ENCODE measurements at regions not wholly inside any gene's neighbourhood (a gene's known extent, or its start where the extent isn't known, plus 50 kb on each side); places are given as distances from the start of the nearest gene placed in this dataset.

DNA sequence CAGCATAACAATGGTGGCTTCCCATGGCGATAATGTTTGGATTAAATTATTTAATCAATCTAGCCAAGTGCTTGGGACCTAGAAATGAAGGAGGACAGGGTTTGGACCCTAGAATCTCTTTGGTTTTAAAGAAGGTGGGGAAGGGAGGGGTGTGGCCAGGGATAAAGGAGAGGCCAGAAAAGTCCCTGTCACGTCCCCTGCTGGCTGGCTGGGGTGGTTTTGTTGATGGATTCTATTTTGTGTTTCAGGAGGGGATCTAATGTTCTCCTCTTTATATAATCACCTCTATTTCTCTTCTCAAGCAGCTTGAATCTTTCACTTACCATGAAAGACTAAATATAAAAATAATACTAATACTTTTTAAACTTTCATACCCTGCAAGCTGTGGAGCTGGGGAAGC, 52.6 kb upstream of the GALR1 start:
- ChIA-PET POLR2A (no interaction called here), CTCF (no interaction called here)
- ATAC-seq = no peak
- Histone ChIP-seq H3K27ac (ENCODE audit: low read length) (no peak overlapping the region), H3K9me3 (ENCODE audit: control insufficient read depth, insufficient read depth, low read depth, low read length) (no peaks in the 10 kb centered on the region), H3K4me3 (ENCODE audit: low read depth in 2 of 2, low read length in 2 of 2) (no peak overlapping the region), H3K4me1 (ENCODE audit: control insufficient read depth, insufficient read depth, low read length) (no peaks in the 10 kb centered on the region), H3K36me3 (ENCODE audit: control insufficient read depth, insufficient read depth, low read length) (no peaks in the 10 kb centered on the region), H3K27me3 (ENCODE audit: control insufficient read depth, insufficient read depth, low read length) (no peaks in the 10 kb centered on the region)
- intact Hi-C loops (cut with micrococcal nuclease; ENCODE audit: unreplicated experiment) (no loop called here), in situ Hi-C loops (cut with HindIII; ENCODE audit: low pct_unique_long_range_greater_than_20kb, low sequenced_read_pairs) (no loop called here)
- DNase-seq (ENCODE audit: low read depth, low spot score) = no peak
- no peak for TF ChIP-seq POLR2AphosphoS5 (IDR thresholded peaks at IDR 0.05; ENCODE audit: low read depth, low read length)
- TF ChIP-seq TCF7L2 (IDR thresholded peaks at IDR 0.05; ENCODE audit: low read depth, low read length) = no peak
- TF ChIP-seq, protein P1, sequence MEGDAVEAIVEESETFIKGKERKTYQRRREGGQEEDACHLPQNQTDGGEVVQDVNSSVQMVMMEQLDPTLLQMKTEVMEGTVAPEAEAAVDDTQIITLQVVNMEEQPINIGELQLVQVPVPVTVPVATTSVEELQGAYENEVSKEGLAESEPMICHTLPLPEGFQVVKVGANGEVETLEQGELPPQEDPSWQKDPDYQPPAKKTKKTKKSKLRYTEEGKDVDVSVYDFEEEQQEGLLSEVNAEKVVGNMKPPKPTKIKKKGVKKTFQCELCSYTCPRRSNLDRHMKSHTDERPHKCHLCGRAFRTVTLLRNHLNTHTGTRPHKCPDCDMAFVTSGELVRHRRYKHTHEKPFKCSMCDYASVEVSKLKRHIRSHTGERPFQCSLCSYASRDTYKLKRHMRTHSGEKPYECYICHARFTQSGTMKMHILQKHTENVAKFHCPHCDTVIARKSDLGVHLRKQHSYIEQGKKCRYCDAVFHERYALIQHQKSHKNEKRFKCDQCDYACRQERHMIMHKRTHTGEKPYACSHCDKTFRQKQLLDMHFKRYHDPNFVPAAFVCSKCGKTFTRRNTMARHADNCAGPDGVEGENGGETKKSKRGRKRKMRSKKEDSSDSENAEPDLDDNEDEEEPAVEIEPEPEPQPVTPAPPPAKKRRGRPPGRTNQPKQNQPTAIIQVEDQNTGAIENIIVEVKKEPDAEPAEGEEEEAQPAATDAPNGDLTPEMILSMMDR (IDR thresholded peaks at IDR 0.05) = no peak
- no peak for TF ChIP-seq SIN3A (IDR thresholded peaks at IDR 0.05; ENCODE audit: borderline replicate concordance, insufficient read depth, low read depth, low read length)
- TF ChIP-seq, protein P2, sequence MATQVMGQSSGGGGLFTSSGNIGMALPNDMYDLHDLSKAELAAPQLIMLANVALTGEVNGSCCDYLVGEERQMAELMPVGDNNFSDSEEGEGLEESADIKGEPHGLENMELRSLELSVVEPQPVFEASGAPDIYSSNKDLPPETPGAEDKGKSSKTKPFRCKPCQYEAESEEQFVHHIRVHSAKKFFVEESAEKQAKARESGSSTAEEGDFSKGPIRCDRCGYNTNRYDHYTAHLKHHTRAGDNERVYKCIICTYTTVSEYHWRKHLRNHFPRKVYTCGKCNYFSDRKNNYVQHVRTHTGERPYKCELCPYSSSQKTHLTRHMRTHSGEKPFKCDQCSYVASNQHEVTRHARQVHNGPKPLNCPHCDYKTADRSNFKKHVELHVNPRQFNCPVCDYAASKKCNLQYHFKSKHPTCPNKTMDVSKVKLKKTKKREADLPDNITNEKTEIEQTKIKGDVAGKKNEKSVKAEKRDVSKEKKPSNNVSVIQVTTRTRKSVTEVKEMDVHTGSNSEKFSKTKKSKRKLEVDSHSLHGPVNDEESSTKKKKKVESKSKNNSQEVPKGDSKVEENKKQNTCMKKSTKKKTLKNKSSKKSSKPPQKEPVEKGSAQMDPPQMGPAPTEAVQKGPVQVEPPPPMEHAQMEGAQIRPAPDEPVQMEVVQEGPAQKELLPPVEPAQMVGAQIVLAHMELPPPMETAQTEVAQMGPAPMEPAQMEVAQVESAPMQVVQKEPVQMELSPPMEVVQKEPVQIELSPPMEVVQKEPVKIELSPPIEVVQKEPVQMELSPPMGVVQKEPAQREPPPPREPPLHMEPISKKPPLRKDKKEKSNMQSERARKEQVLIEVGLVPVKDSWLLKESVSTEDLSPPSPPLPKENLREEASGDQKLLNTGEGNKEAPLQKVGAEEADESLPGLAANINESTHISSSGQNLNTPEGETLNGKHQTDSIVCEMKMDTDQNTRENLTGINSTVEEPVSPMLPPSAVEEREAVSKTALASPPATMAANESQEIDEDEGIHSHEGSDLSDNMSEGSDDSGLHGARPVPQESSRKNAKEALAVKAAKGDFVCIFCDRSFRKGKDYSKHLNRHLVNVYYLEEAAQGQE (IDR thresholded peaks at IDR 0.05; ENCODE audit: insufficient read depth in 1 of 2, low read depth in 2 of 2, low read length in 1 of 2) = no peak
- BruUV-seq (replicated peaks) = no TSS peak

DNA sequence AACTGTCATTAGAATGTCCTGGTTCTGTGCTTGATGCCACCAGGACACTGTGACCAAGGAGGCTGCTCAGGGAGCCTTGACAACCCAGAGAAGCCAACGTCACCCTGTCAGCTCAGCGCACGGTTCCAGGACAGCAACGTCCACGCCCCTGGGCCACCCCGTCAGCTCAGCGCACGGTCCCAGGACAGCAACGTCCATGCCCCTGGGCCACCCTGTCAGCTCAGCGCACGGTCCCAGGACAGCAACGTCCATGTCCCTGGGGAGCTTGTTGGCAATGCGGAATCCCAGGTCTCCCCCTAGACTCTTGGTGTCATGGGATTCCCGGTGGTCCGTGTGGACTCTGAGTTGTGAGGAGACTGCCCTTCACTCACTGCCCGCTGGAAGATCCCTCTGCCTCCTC, 51.0 kb upstream of the GALR1 start:
- Histone ChIP-seq H3K27me3 (ENCODE audit: control insufficient read depth, insufficient read depth, low read length) (no peaks in the 10 kb centered on the region), H3K36me3 (ENCODE audit: control insufficient read depth, insufficient read depth, low read length) (no peaks in the 10 kb centered on the region), H3K4me1 (ENCODE audit: control insufficient read depth, insufficient read depth, low read length) (no peaks in the 10 kb centered on the region), H3K4me3 (ENCODE audit: low read depth in 2 of 2, low read length in 2 of 2) (no peak overlapping the region), H3K27ac (ENCODE audit: low read length) (no peak overlapping the region), H3K9me3 (ENCODE audit: control insufficient read depth, insufficient read depth, low read depth, low read length) (no peaks in the 10 kb centered on the region)
- ChIA-PET CTCF (no interaction called here), POLR2A (no interaction called here)
- ATAC-seq = no peak
- BruUV-seq (replicated peaks) = no TSS peak
- DNase-seq (ENCODE audit: low read depth, low spot score) = no peak
- TF ChIP-seq, protein P1 (IDR thresholded peaks at IDR 0.05) = no peak
- TF ChIP-seq, protein P2 (IDR thresholded peaks at IDR 0.05; ENCODE audit: insufficient read depth in 1 of 2, low read depth in 2 of 2, low read length in 1 of 2) = no peak
- TF ChIP-seq TCF7L2 (IDR thresholded peaks at IDR 0.05; ENCODE audit: low read depth, low read length) (no peak), POLR2AphosphoS5 (IDR thresholded peaks at IDR 0.05; ENCODE audit: low read depth, low read length) (no peak), SIN3A (IDR thresholded peaks at IDR 0.05; ENCODE audit: borderline replicate concordance, insufficient read depth, low read depth, low read length) (no peak)
- intact Hi-C loops (cut with micrococcal nuclease; ENCODE audit: unreplicated experiment) = no loop called here
- in situ Hi-C loops (cut with HindIII; ENCODE audit: low pct_unique_long_range_greater_than_20kb, low sequenced_read_pairs) = no loop called here
